IMR-90 (cell line): ENCODE measurements at regions not wholly inside any gene's neighbourhood (a gene's known extent, or its start where the extent isn't known, plus 50 kb on each side); places are given as distances from the start of the nearest gene placed in this dataset.

Experiments
- ATAC-seq: fragments of 200-7000 bp; cut with Tn5 transposase; 2 replicates; pipeline ENCODE4 v1.9.1; 2020; ENCODE audit warnings: low read depth, mild to moderate bottlenecking, moderate library complexity
- BruUV-seq: library from RNA; stranded (reverse); fragments of 400-500 nt; replicated peaks from 2 replicates; lab custom pipeline; 2021; lab: Mats Ljungman, UMichigan
- CTCF ChIA-PET: fragments of 300-600 bp; formaldehyde crosslinking; extraction: SDS; loops from one replicate; lab custom pipeline; 2021; ENCODE audit warnings: antibody characterized with exemption; lab: Yijun Ruan, JAX
- POLR2A ChIA-PET: fragments of 300-600 bp; sonication (Branson Sonifier 250); formaldehyde crosslinking; loops from one replicate; lab custom pipeline; 2022; ENCODE audit warnings: antibody characterized with exemption; ENCODE audit not compliant: unreplicated experiment; lab: Charles Lee
- DNase-seq: peaks from one replicate; pipeline ENCODE4 v3.0.0; 2013
- H2AFZ ChIP-seq: replicated peaks from 2 replicates; pipeline ENCODE3; 2013; ENCODE audit warnings: low read length, mild to moderate bottlenecking; ENCODE audit not compliant: poor library complexity
- H2AK5ac ChIP-seq: 2 replicates; pipeline ENCODE4 v1.6.1; 2013; ENCODE audit warnings: low read depth, low read length, inconsistent platforms
- H2AK9ac ChIP-seq: replicated peaks from 2 replicates; pipeline ENCODE3; 2013; ENCODE audit warnings: mild to moderate bottlenecking, low read depth, low read length, moderate library complexity; ENCODE audit not compliant: poor library complexity
- H2BK120ac ChIP-seq: 2 replicates; pipeline ENCODE4 v1.6.1; 2013; ENCODE audit warnings: low read depth, low read length, inconsistent platforms
- H2BK15ac ChIP-seq: 3 replicates; pipeline ENCODE4 v1.6.1; 2013; ENCODE audit warnings: low read depth, low read length, inconsistent platforms
- H2BK20ac ChIP-seq: 2 replicates; pipeline ENCODE4 v1.6.1; 2013; ENCODE audit warnings: low read depth, mild to moderate bottlenecking, inconsistent platforms, low read length, moderate library complexity
- H2BK5ac ChIP-seq: 2 replicates; pipeline ENCODE4 v1.6.1; 2013; ENCODE audit warnings: mild to moderate bottlenecking, low read depth, low read length, inconsistent platforms; ENCODE audit not compliant: poor library complexity, severe bottlenecking
- H3K14ac ChIP-seq: replicated peaks from 2 replicates; pipeline ENCODE4 v1.6.1; 2013; ENCODE audit warnings: low read depth, low read length, inconsistent platforms
- H3K18ac ChIP-seq: 2 replicates; pipeline ENCODE4 v1.6.1; 2013; ENCODE audit warnings: low read depth, low read length, control low read depth
- H3K23ac ChIP-seq: 2 replicates; pipeline ENCODE4 v1.6.1; 2013; ENCODE audit warnings: low read depth, low read length, inconsistent platforms
- H3K27ac ChIP-seq: 2 replicates; pipeline ENCODE4 v1.5.1; 2013; ENCODE audit warnings: mild to moderate bottlenecking, control low read depth, low read length; ENCODE audit not compliant: insufficient read depth
- H3K27me3 ChIP-seq: 2 replicates; pipeline ENCODE4 v1.6.1; 2013; ENCODE audit warnings: low read length; ENCODE audit not compliant: control insufficient read depth, insufficient read depth
- H3K36me3 ChIP-seq: 2 replicates; pipeline ENCODE4 v1.6.1; 2013; ENCODE audit warnings: low read length, mixed read lengths; ENCODE audit not compliant: control insufficient read depth, insufficient read depth
- H3K4ac ChIP-seq: 2 replicates; pipeline ENCODE4 v1.6.1; 2013; ENCODE audit warnings: low read depth, low read length, inconsistent platforms
- H3K4me1 ChIP-seq: 2 replicates; pipeline ENCODE4 v1.6.1; 2013; ENCODE audit warnings: low read length, mixed read lengths; ENCODE audit not compliant: control insufficient read depth, insufficient read depth
- H3K4me2 ChIP-seq: 2 replicates; pipeline ENCODE4 v1.6.1; 2013; ENCODE audit warnings: low read depth, mild to moderate bottlenecking, control low read depth, low read length, moderate library complexity
- H3K4me3 ChIP-seq: 2 replicates; pipeline ENCODE4 v1.5.1; 2013; ENCODE audit warnings: low read depth, mild to moderate bottlenecking, control low read depth, low read length, moderate library complexity; ENCODE audit not compliant: insufficient read depth
- H3K56ac ChIP-seq: 2 replicates; pipeline ENCODE4 v1.6.1; 2013; ENCODE audit warnings: low read length, inconsistent platforms; ENCODE audit not compliant: insufficient read depth; ENCODE audit errors: extremely low read depth
- H3K79me1 ChIP-seq, 2 experiments: 2 replicates each; pipeline ENCODE4 v1.6.1; 2013; ENCODE audit warnings: low read length in 2 of 2, inconsistent platforms in 1 of 2, low read depth in 1 of 2
- H3K9ac ChIP-seq: 2 replicates; pipeline ENCODE4 v1.6.1; 2013; ENCODE audit warnings: low read depth, low read length, control low read depth
- H3K9me1 ChIP-seq: 2 replicates; pipeline ENCODE4 v1.6.1; 2013; ENCODE audit warnings: low read length, inconsistent platforms; ENCODE audit not compliant: insufficient read depth
- H3K9me3 ChIP-seq: 2 replicates; pipeline ENCODE4 v1.6.1; 2013; ENCODE audit warnings: low read length; ENCODE audit not compliant: control insufficient read depth, insufficient read depth
- H4K20me1 ChIP-seq: 2 replicates; pipeline ENCODE4 v1.6.1; 2013; ENCODE audit warnings: low read length, inconsistent platforms; ENCODE audit not compliant: insufficient read depth
- H4K5ac ChIP-seq: 2 replicates; pipeline ENCODE4 v1.6.1; 2013; ENCODE audit warnings: mild to moderate bottlenecking, low read depth, low read length, control low read depth
- H4K8ac ChIP-seq, 2 experiments: 2 replicates each; pipeline ENCODE4 v1.6.1; 2013; ENCODE audit warnings: low read depth in 2 of 2, low read length in 2 of 2, control low read depth in 1 of 2, inconsistent platforms in 1 of 2
- H4K91ac ChIP-seq: 2 replicates; pipeline ENCODE4 v1.6.1; 2013; ENCODE audit warnings: low read depth, low read length, inconsistent platforms; ENCODE audit not compliant: insufficient read depth
- BHLHE40 ChIP-seq: fragments of 150-350 bp; IDR thresholded peaks from 2 replicates; pipeline ENCODE4 v1.6.1; 2016; ENCODE audit warnings: mild to moderate bottlenecking, low read depth, low read length
- CHD1 ChIP-seq: IDR thresholded peaks from 2 replicates; pipeline ENCODE4 v1.6.1; 2012; ENCODE audit warnings: low read depth, low read length, improper control_type of control experiment
- CTCF ChIP-seq: conservative IDR thresholded peaks from 2 replicates; pipeline ENCODE4 v1.5.1; 2012; ENCODE audit warnings: mild to moderate bottlenecking, low read depth, low read length, improper control_type of control experiment
- ELK1 ChIP-seq: fragments of 150-350 bp; IDR thresholded peaks from 2 replicates; pipeline ENCODE4 v1.6.1; 2016; ENCODE audit warnings: low read depth, mild to moderate bottlenecking, low read length, moderate library complexity, borderline replicate concordance
- FOS ChIP-seq: fragments of 150-350 bp; IDR thresholded peaks from 2 replicates; pipeline ENCODE4 v1.6.1; 2016; ENCODE audit warnings: low read depth, low read length
- MAFK ChIP-seq: IDR thresholded peaks from 2 replicates; pipeline ENCODE4 v1.6.1; 2012; ENCODE audit warnings: low read depth, low read length, improper control_type of control experiment
- MAZ ChIP-seq: IDR thresholded peaks from 2 replicates; pipeline ENCODE4 v1.6.1; 2012; ENCODE audit warnings: low read depth, mild to moderate bottlenecking, low read length, improper control_type of control experiment, moderate library complexity, borderline replicate concordance
- MXI1 ChIP-seq: IDR thresholded peaks from 2 replicates; pipeline ENCODE4 v1.6.1; 2012; ENCODE audit warnings: low read depth, mild to moderate bottlenecking, low read length, moderate library complexity, borderline replicate concordance
- NFE2L2 ChIP-seq: fragments of 150-350 bp; IDR thresholded peaks from 2 replicates; pipeline ENCODE4 v1.6.1; 2016; ENCODE audit warnings: low read depth, mild to moderate bottlenecking, low read length
- POLR2A ChIP-seq: IDR thresholded peaks from 2 replicates; pipeline ENCODE4 v1.6.1; 2012; ENCODE audit warnings: mild to moderate bottlenecking, low read depth, low read length
- RAD21 ChIP-seq: IDR thresholded peaks from 2 replicates; pipeline ENCODE4 v1.6.1; 2012; ENCODE audit warnings: low read length, improper control_type of control experiment
- RCOR1 ChIP-seq: IDR thresholded peaks from 2 replicates; pipeline ENCODE4 v1.6.1; 2012; ENCODE audit warnings: mild to moderate bottlenecking, low read length, improper control_type of control experiment; ENCODE audit not compliant: insufficient replicate concordance
- RFX5 ChIP-seq: IDR thresholded peaks from 2 replicates; pipeline ENCODE4 v1.8.0; 2012; ENCODE audit warnings: low read depth, mild to moderate bottlenecking, low read length, moderate library complexity
- SMC3 ChIP-seq: fragments of 150-350 bp; IDR thresholded peaks from 2 replicates; pipeline ENCODE4 v1.6.1; 2016; ENCODE audit warnings: low read depth, mild to moderate bottlenecking, antibody characterized with exemption, low read length, moderate library complexity
- USF2 ChIP-seq: fragments of 150-350 bp; IDR thresholded peaks from 2 replicates; pipeline ENCODE4 v1.6.1; 2017; ENCODE audit warnings: mild to moderate bottlenecking, antibody characterized with exemption, low read length, low read depth
- WGBS, 2 experiments: methylation state at CpG; one replicate each; pipeline versions ENCODE4 v1.1.5 to v1.1.7; 2013; ENCODE audit warnings: missing lambda C conversion rate in 2 of 2; ENCODE audit not compliant: insufficient read length in 1 of 2; ENCODE audit errors: extremely low coverage in 2 of 2; 5-methylcytosine and 5-hydroxymethylcytosine counted together
- dilution Hi-C: fragments of 300-500 bp; cut with HindIII; formaldehyde crosslinking; loops from one replicate; pipeline ENCODE4 v1.14.3; 2018; ENCODE audit warnings: low sequenced_read_pairs; ENCODE audit not compliant: unreplicated experiment
- in situ Hi-C: fragments of 300-500 bp; cut with MboI; formaldehyde crosslinking; loops from 3 replicates; pipeline ENCODE4 v1.14.3; 2019; ENCODE audit warnings: low sequenced_read_pairs, inconsistent platforms, mixed read lengths
- intact Hi-C: fragments of 100-400 bp; cut with micrococcal nuclease; formaldehyde crosslinking; loops from 2 replicates; pipeline ENCODE4 v1.10.0; 2022

- Histone ChIP-seq H3K36me3 (no peaks in the 10 kb centered on the region), H2BK20ac (no peak overlapping the region), H2AK5ac (no peak overlapping the region), H3K27me3 (no peaks in the 10 kb centered on the region), H3K27ac (no peak overlapping the region), H4K5ac (no peak overlapping the region), H3K79me1 (no peaks in the 10 kb centered on the region), H4K8ac (no peak overlapping the region), H2AK9ac (no peak overlapping the region), H2BK120ac (no peak overlapping the region), H2BK5ac (no peak overlapping the region), H3K14ac (no peak overlapping the region), H3K4me1 (no peaks in the 10 kb centered on the region), H3K4me2 (no peak overlapping the region), H3K18ac (no peak overlapping the region), H3K9ac (no peak overlapping the region), H3K9me1 (0 out of 2 replicates have a peak, but pooled peaks cover 4% of the 10 kb centered on the region), H3K23ac (no peak overlapping the region), H3K4ac (no peak overlapping the region), H3K56ac (no peak overlapping the region), H2AFZ (no peak overlapping the region), H4K91ac (no peak overlapping the region), H3K9me3 (no peaks in the 10 kb centered on the region), H2BK15ac (no peak overlapping the region), H4K20me1 (no peaks in the 10 kb centered on the region), H3K4me3 (no peak overlapping the region)
- intact Hi-C loops (loop anchor here (1.0 to 10.0 kb wide), 5 partner anchors 90 to 1539 kb away; no protein-coding TSS in a partner anchor), in situ Hi-C loops (loop anchor here (10.0 kb wide), 2 partner anchors 279 to 409 kb away; partner anchors contain the start of gene SEMA3D), dilution Hi-C loops (no loop called here)
- ChIA-PET POLR2A (no interaction called here), CTCF (interaction anchor here (0.6 to 2.8 kb wide), 11 partner anchors 9 to 422 kb away, joined by 3 to 13 read pairs (median 4); partner anchors contain the start of gene SEMA3D)
- peak; percentile 48 for ATAC-seq
- TF ChIP-seq RAD21, result peak; percentile 22; the same call in 1 of the 2 replicates
- TF ChIP-seq MXI1, result no peak
- TF ChIP-seq CTCF, result peak; percentile 35
- TF ChIP-seq CHD1, result no peak
- TF ChIP-seq MAFK, result no peak
- TF ChIP-seq FOS, result no peak
- no peak for TF ChIP-seq RCOR1
- TF ChIP-seq RFX5, result no peak
- no peak for TF ChIP-seq BHLHE40
- TF ChIP-seq SMC3, result peak; percentile 27; the same call in 1 of the 2 replicates
- TF ChIP-seq USF2, result no peak
- no peak for TF ChIP-seq POLR2A
- no peak for TF ChIP-seq ELK1
- no peak for TF ChIP-seq MAZ
- no peak for TF ChIP-seq NFE2L2
- BruUV-seq, result no TSS peak
- WGBS, 2 experiments, result no CpG with 5 or more reads among the region's 1 CpG
- no peak for DNase-seq
Measured at GRCh38 chr7:85464042-85464651, 277.3 kb upstream of the SEMA3D start.
